Keratinocyte (primary cell): ENCODE measurements at regions not wholly inside any gene's neighbourhood (a gene's known extent, or its start where the extent isn't known, plus 50 kb on each side); places are given as distances from the start of the nearest gene placed in this dataset.

Experiments used
- DNase-seq: peaks from one replicate; pipeline ENCODE4 v3.0.0-alpha.2; 2011; ENCODE audit warnings: low read depth, missing footprints, low spot score
- FAIRE-seq: peaks from 2 replicates; lab custom pipeline; 2011; peaks lifted over from hg19 to GRCh38; lab: Jason Lieb, UNC
- H2AFZ ChIP-seq: 2 replicates; pipeline ENCODE4 v1.6.0; 2012; ENCODE audit warnings: low read length, control low read depth, inconsistent platforms; ENCODE audit not compliant: control insufficient read depth
- H3K27ac ChIP-seq: 2 replicates; pipeline ENCODE4 v1.5.1; 2011; ENCODE audit warnings: low read length; ENCODE audit not compliant: control insufficient read depth, insufficient read depth
- H3K27me3 ChIP-seq: 3 replicates; pipeline ENCODE4 v1.6.0; 2011; ENCODE audit warnings: low read length; ENCODE audit not compliant: control insufficient read depth, insufficient read depth; ENCODE audit errors: extremely low read depth
- H3K36me3 ChIP-seq, 2 experiments: 2 replicates in 1 of 2; 3 replicates in 1 of 2; pipeline ENCODE4 v1.5.1; 2011; ENCODE audit warnings: low read length in 2 of 2, mild to moderate bottlenecking in 1 of 2; ENCODE audit not compliant: control insufficient read depth in 2 of 2, insufficient read depth in 2 of 2; ENCODE audit errors: extremely low read depth in 1 of 2
- H3K4me1 ChIP-seq: 3 replicates; pipeline ENCODE4 v1.5.1; 2011; ENCODE audit warnings: low read length; ENCODE audit not compliant: control insufficient read depth, insufficient read depth; ENCODE audit errors: extremely low read depth
- H3K4me2 ChIP-seq: 3 replicates; pipeline ENCODE4 v1.6.0; 2011; ENCODE audit warnings: low read depth, low read length; ENCODE audit not compliant: control insufficient read depth, insufficient read depth; ENCODE audit errors: extremely low read depth
- H3K4me3 ChIP-seq, 3 experiments: fragments of 200-600 bp in 1 of 3; sonication (generic) in 1 of 3; 2 replicates in 2 of 3; 3 replicates in 1 of 3; pipeline ENCODE4 v1.5.1; 2011 to 2016; ENCODE audit warnings: low read length in 3 of 3, mild to moderate bottlenecking in 3 of 3, control low read depth in 2 of 3, inconsistent platforms in 1 of 3, low read depth in 1 of 3, mixed read lengths in 1 of 3, mixed run types in 1 of 3, moderate library complexity in 1 of 3; ENCODE audit not compliant: control insufficient read depth in 2 of 3, insufficient read depth in 2 of 3; ENCODE audit errors: extremely low read depth in 1 of 3
- H3K79me2 ChIP-seq: 2 replicates; pipeline ENCODE4 v1.6.0; 2012; ENCODE audit warnings: low read length; ENCODE audit not compliant: control insufficient read depth, insufficient read depth
- H3K9ac ChIP-seq: 3 replicates; pipeline ENCODE4 v1.6.0; 2011; ENCODE audit warnings: low read length; ENCODE audit not compliant: control insufficient read depth, insufficient read depth; ENCODE audit errors: extremely low read depth
- H3K9me1 ChIP-seq: 3 replicates; pipeline ENCODE4 v1.6.0; 2011; ENCODE audit warnings: low read length; ENCODE audit not compliant: control insufficient read depth, insufficient read depth; ENCODE audit errors: extremely low read depth
- H3K9me3 ChIP-seq: 2 replicates; pipeline ENCODE4 v1.5.1; 2012; ENCODE audit warnings: low read depth, low read length; ENCODE audit not compliant: control insufficient read depth
- H4K20me1 ChIP-seq: 3 replicates; pipeline ENCODE4 v1.6.0; 2011; ENCODE audit warnings: low read length; ENCODE audit not compliant: control insufficient read depth, insufficient read depth; ENCODE audit errors: extremely low read depth
- EZH2 ChIP-seq: IDR thresholded peaks from one replicate; pipeline ENCODE4 v1.6.1; 2012; ENCODE audit warnings: inconsistent platforms, mild to moderate bottlenecking, low read length, moderate library complexity
- dilution Hi-C: fragments of 300-500 bp; cut with MboI; formaldehyde crosslinking; loops from one replicate; pipeline ENCODE4 v1.7.0; 2020; ENCODE audit warnings: low sequenced_read_pairs; ENCODE audit not compliant: extremely low pct_ligation_motif_present
- TF ChIP-seq, protein P1 (sequence below), 3 experiments: IDR thresholded peaks in 1 of 3; conservative IDR thresholded peaks in 1 of 3; optimal IDR thresholded peaks in 1 of 3; 2 replicates in 2 of 3; 3 replicates in 1 of 3; pipeline versions ENCODE3 to v1.5.1; 2011; ENCODE audit warnings: low read length in 3 of 3, mild to moderate bottlenecking in 3 of 3, moderate library complexity in 2 of 3, control low read depth in 1 of 3, inconsistent platforms in 1 of 3; ENCODE audit not compliant: insufficient read depth in 2 of 3; ENCODE audit errors: extremely low read depth in 1 of 3

DNA sequence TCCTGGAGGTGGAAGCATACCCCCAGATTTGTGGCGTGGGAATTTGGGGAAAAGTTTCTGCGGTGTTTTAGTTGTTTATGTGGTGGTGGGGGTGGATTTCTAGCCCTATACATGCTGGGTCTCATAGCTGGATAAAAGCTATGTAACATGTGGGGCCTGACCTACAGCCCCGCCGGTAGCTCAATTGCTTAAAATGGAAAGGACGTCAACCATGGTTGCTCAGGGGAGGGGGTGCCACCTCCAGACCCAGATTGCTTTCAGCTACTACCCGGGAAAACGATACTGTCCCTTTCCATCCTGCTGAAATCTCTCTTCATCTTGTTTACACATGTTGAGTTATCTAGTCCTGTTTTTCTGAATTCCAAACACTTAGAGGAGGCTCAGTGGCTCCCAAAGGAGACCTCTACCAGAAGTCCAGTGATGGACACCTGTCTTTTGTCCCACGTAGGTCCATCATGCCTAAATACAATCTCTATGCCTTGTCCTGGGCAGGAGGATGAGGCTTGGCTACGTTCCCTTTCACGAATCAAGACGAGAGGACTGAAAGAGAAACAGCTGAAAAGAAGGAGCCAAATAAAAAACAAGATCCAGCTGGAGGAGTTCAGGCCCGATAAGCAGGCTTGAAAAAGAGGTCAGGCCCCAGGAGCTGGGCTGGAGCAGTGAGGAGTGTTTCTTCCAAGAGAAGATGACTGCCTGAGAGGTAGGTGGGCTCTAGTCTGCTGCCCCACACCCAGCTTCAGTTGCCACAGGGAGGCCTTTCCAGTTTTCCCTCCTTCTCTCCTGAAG lies 72.1 kb upstream of the TPRG1 start:
- no peak overlapping the region for H3K27ac ChIP-seq
- no peak overlapping the region for H3K4me3 ChIP-seq
- H3K4me1 ChIP-seq, result no peaks in the 10 kb centered on the region
- no peaks in the 10 kb centered on the region for H3K9me1 ChIP-seq
- H3K9me3 ChIP-seq, result no peaks in the 10 kb centered on the region
- FAIRE-seq (no peak), DNase-seq (no peak)
- peaks cover 9% of the 10 kb centered on the region for H3K27me3 ChIP-seq
- H2AFZ ChIP-seq, result no peak overlapping the region
- H3K36me3 ChIP-seq, result no peaks in the 10 kb centered on the region
- H3K9ac ChIP-seq, result no peak overlapping the region
- H4K20me1 ChIP-seq, result no peaks in the 10 kb centered on the region
- no peak for TF ChIP-seq EZH2
- TF ChIP-seq, protein P1, sequence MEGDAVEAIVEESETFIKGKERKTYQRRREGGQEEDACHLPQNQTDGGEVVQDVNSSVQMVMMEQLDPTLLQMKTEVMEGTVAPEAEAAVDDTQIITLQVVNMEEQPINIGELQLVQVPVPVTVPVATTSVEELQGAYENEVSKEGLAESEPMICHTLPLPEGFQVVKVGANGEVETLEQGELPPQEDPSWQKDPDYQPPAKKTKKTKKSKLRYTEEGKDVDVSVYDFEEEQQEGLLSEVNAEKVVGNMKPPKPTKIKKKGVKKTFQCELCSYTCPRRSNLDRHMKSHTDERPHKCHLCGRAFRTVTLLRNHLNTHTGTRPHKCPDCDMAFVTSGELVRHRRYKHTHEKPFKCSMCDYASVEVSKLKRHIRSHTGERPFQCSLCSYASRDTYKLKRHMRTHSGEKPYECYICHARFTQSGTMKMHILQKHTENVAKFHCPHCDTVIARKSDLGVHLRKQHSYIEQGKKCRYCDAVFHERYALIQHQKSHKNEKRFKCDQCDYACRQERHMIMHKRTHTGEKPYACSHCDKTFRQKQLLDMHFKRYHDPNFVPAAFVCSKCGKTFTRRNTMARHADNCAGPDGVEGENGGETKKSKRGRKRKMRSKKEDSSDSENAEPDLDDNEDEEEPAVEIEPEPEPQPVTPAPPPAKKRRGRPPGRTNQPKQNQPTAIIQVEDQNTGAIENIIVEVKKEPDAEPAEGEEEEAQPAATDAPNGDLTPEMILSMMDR (optimal IDR thresholded peaks at IDR 0.05 in 1 of 3, IDR thresholded peaks at IDR 0.05 in 1 of 3, conservative IDR thresholded peaks at IDR 0.05 in 1 of 3; ENCODE audit: extremely low read depth in 1 of 3, insufficient read depth in 2 of 3, low read length in 3 of 3), result no peak
- H3K79me2 ChIP-seq, result no peaks in the 10 kb centered on the region
- H3K4me2 ChIP-seq, result no peak overlapping the region
- dilution Hi-C loops, result no loop called here

DNA sequence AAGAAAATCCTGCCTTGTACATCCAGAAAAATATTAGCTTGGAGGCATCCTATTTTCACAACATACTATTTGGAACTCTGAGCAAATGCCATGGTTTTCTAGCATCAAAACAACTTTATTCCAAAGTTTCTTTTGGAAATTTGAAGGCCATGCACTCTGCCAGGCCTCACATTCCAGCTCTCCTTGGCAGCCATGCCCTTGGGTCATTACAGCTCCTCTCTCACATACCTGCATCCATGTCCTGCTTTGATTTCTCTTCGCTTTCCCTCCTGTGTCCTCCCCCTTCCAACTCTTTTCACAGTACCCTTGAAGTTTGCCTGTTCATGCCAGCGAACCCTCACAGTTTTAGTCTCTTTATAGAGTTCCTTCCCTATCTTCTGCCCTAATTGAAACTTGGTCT lies 70.9 kb upstream of the TPRG1 start:
- H3K4me1 ChIP-seq, result no peaks in the 10 kb centered on the region
- dilution Hi-C loops, result no loop called here

More for the DNA sequence above, 70.9 kb upstream of the TPRG1 start:
- Histone ChIP-seq H3K9me3 (no peaks in the 10 kb centered on the region), H3K9ac (no peak overlapping the region), H3K9me1 (no peaks in the 10 kb centered on the region), H3K36me3 (no peaks in the 10 kb centered on the region), H4K20me1 (no peaks in the 10 kb centered on the region), H3K27ac (no peak overlapping the region), H3K4me3 (no peak overlapping the region), H3K4me2 (no peak overlapping the region), H2AFZ (no peak overlapping the region), H3K27me3 (peaks cover 9% of the 10 kb centered on the region), H3K79me2 (no peaks in the 10 kb centered on the region)
- FAIRE-seq (no peak), DNase-seq (no peak)
- TF ChIP-seq EZH2, result no peak
- TF ChIP-seq, protein P1 (optimal IDR thresholded peaks at IDR 0.05 in 1 of 3, IDR thresholded peaks at IDR 0.05 in 1 of 3, conservative IDR thresholded peaks at IDR 0.05 in 1 of 3; ENCODE audit: extremely low read depth in 1 of 3, insufficient read depth in 2 of 3, low read length in 3 of 3), result no peak
